Muscle layer of colon (tissue), 2 donors: ENCODE measurements at regions not wholly inside any gene's neighbourhood (a gene's known extent, or its start where the extent isn't known, plus 50 kb on each side); places are given as distances from the start of the nearest gene placed in this dataset.

Experiments
- H3K27ac ChIP-seq: one replicate; pipeline ENCODE4 v1.7.0; 2013; ENCODE audit warnings: low read depth, mild to moderate bottlenecking, low read length, moderate library complexity
- H3K27me3 ChIP-seq, 2 donors: one replicate each; pipeline ENCODE4 v1.7.0; 2013; ENCODE audit warnings: low read length in 2 of 2, mild to moderate bottlenecking in 2 of 2; ENCODE audit not compliant: insufficient read depth in 2 of 2, control insufficient read depth in 1 of 2
- H3K36me3 ChIP-seq: one replicate; pipeline ENCODE4 v1.7.0; 2013; ENCODE audit warnings: mild to moderate bottlenecking, low read length; ENCODE audit not compliant: insufficient read depth
- H3K4me1 ChIP-seq: one replicate; pipeline ENCODE4 v1.7.0; 2013; ENCODE audit warnings: mild to moderate bottlenecking, low read length; ENCODE audit not compliant: insufficient read depth
- H3K4me3 ChIP-seq, 2 donors: one replicate each; pipeline ENCODE4 v1.7.0; 2013; ENCODE audit warnings: low read length in 2 of 2, low read depth in 1 of 2, mild to moderate bottlenecking in 1 of 2, moderate library complexity in 1 of 2
- H3K9ac ChIP-seq: one replicate; pipeline ENCODE4 v1.7.0; 2013; ENCODE audit warnings: low read length
- H3K9me3 ChIP-seq: one replicate; pipeline ENCODE4 v1.7.0; 2013; ENCODE audit warnings: mild to moderate bottlenecking, low read length
- donor health status: abdominal sarcoma.
- donor health status: Adenocarcinoma of cecum.

DNA sequence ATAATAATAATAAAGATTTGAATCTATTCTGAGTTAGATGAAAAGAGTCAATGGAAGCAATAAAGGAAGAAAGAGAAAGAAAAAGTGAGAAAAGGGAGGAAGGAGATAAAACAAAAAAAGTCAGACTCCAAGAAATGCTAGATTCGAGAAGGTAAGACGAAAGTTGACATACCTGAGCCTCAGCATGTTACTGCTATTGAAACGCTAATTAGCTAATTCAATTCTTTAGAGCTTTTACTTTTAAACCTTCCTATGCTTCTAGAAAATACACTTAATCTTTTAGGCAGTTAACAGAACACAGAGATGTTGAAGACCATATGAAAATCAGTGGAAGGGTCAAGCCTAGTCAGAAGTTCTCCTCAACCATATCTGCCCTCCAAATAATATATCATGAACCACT lies 337.2 kb upstream of the ROBO2 start:
- Histone ChIP-seq H3K9ac (no peak overlapping the region), H3K36me3 (no peaks in the 10 kb centered on the region)

DNA sequence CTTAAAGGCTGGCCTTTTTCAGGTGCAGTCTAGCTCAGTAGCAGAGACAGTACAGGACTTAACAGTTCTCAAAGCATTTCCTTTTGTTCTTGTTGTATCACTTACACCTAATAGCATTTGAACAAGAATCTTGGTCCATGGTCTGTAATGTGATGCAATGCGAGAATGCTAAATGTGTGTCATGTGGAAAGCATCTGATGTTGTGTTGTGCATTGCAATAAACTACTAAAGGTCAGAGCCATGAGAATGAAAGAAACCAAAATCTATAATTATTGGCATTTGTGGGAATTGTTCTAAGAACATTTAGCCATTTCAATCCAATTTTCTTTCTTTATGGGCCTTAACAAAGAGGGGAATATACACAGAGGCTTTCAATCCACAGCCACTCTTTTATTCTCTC lies 324.5 kb upstream of the ROBO2 start:
- Histone ChIP-seq H3K9ac (no peak overlapping the region), H3K4me3 (no peak overlapping the region), H3K36me3 (no peaks in the 10 kb centered on the region), H3K27ac (no peak overlapping the region), H3K27me3 (no peaks in the 10 kb centered on the region), H3K4me1 (no peaks in the 10 kb centered on the region), H3K9me3 (no peaks in the 10 kb centered on the region)

More for the DNA sequence above, 337.2 kb upstream of the ROBO2 start:
- H3K27me3 ChIP-seq = no peaks in the 10 kb centered on the region
- peaks cover 10% of the 10 kb centered on the region for H3K4me1 ChIP-seq
- H3K4me3 ChIP-seq = no peak overlapping the region
- H3K9me3 ChIP-seq = no peaks in the 10 kb centered on the region
- H3K27ac ChIP-seq = no peak overlapping the region

DNA sequence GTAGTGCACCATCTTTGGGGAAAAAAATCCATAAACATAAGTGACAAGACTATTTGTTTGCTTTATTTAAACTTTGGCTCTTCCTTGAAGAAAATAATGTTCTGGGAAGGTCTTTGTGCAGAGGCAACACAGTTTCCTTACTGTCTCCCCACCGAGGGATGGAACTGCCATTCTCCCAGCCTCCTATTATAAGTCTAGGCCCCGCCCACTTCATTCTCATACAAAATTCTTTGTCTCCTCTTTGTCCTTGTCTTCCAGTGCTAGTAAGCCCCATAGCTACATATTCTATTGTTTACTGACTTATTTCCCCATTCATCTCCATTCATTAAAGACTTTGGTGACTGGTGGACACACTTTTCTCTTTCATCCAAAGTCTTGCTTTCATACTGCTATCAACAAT lies 316.5 kb upstream of the ROBO2 start:
- no peaks in the 10 kb centered on the region for H3K27me3 ChIP-seq
- no peaks in the 10 kb centered on the region for H3K9me3 ChIP-seq
- H3K27ac ChIP-seq = no peak overlapping the region
- no peak overlapping the region for H3K9ac ChIP-seq
- no peaks in the 10 kb centered on the region for H3K4me1 ChIP-seq
- H3K4me3 ChIP-seq = no peak overlapping the region
- no peaks in the 10 kb centered on the region for H3K36me3 ChIP-seq

DNA sequence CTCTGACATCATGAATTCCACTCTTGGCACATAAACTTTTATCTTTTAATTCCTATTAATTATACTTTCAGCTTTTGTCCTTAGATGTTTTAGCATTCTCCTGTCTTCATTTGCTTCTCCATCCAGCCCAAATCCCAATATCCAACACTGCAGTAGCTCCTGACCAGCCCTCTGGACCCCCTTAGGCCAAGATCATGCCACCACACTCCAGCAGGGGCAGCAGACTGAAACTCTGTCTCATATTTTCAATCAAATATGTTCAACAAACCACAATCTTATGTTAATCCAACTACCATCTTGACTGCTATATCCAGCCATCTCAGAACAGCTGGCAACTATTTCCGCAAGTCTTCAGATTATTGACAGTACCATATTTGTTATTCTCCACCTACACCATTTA lies 315.8 kb upstream of the ROBO2 start:
- Histone ChIP-seq H3K9me3 (no peaks in the 10 kb centered on the region), H3K4me1 (no peaks in the 10 kb centered on the region), H3K27ac (no peak overlapping the region), H3K27me3 (no peaks in the 10 kb centered on the region), H3K4me3 (no peak overlapping the region), H3K9ac (no peak overlapping the region), H3K36me3 (no peaks in the 10 kb centered on the region)

DNA sequence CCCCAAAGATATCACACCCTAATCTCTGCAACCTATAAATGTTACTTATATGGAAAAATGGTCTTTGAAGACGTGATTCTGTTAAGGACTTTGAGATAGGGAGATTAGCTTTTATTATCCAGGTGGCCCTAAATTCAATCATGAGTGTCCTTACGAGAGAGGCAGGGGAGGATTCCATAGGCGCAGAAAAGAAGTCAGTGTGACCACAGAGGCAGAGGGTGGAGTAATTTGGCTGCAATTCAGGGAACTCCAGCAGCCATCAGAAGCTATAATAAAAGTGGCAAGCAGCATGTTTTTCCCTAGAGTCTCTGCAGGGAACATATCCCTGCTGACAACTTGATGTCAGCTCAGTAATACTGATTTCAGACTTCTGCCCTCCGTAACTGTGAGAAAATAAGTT lies 315.2 kb upstream of the ROBO2 start:
- H3K9me3 ChIP-seq = no peaks in the 10 kb centered on the region

DNA sequence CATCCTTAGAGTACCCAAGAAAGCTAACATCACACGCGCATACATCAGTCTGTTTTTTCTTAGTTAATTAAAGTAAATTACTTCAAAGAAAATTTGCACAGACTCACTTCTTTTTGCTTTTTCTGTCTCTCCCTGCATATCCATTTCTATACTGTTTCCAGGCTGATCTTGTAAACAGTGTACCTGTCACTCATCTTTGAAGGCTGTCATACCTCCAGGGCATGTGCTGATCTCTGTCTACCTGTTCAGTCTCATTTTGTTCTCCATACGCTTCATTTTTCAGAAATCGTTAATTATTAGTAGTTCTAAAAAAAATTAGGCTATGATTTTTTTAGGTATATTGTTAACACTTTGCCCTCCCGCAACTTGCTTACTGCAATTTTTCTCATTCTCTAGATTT lies 313.9 kb upstream of the ROBO2 start:
- Histone ChIP-seq H3K27me3 (no peaks in the 10 kb centered on the region), H3K36me3 (no peaks in the 10 kb centered on the region), H3K9me3 (no peaks in the 10 kb centered on the region), H3K4me3 (no peak overlapping the region), H3K27ac (no peak overlapping the region), H3K4me1 (no peaks in the 10 kb centered on the region), H3K9ac (no peak overlapping the region)

More for the DNA sequence above, 315.2 kb upstream of the ROBO2 start:
- H3K27me3 ChIP-seq = no peaks in the 10 kb centered on the region
- no peak overlapping the region for H3K4me3 ChIP-seq
- H3K9ac ChIP-seq = no peak overlapping the region
- no peaks in the 10 kb centered on the region for H3K4me1 ChIP-seq
- no peaks in the 10 kb centered on the region for H3K36me3 ChIP-seq
- H3K27ac ChIP-seq = no peak overlapping the region

DNA sequence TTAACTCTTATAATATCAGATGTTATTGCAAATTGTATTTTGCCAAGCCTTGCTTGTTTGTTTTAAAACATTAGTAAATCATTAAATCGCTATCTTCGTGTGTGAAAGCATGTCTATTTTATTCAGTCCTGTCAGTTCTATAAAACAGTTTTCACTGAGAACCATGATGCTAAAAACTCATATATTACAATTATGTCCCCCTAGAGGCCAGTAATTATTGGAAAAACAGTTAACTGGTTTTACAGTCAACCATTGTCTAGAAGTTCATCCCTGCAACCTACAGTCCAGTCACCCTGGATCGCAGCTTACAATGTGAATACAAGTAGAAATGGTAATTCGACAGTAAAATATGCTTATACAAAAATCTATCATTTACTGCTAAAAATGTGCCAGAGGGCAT lies 311.5 kb upstream of the ROBO2 start:
- no peaks in the 10 kb centered on the region for H3K4me1 ChIP-seq
- H3K27ac ChIP-seq = no peak overlapping the region
- H3K9ac ChIP-seq = no peak overlapping the region
- H3K36me3 ChIP-seq = no peaks in the 10 kb centered on the region
- H3K27me3 ChIP-seq = no peaks in the 10 kb centered on the region
- H3K4me3 ChIP-seq = no peak overlapping the region
- H3K9me3 ChIP-seq = no peaks in the 10 kb centered on the region

DNA sequence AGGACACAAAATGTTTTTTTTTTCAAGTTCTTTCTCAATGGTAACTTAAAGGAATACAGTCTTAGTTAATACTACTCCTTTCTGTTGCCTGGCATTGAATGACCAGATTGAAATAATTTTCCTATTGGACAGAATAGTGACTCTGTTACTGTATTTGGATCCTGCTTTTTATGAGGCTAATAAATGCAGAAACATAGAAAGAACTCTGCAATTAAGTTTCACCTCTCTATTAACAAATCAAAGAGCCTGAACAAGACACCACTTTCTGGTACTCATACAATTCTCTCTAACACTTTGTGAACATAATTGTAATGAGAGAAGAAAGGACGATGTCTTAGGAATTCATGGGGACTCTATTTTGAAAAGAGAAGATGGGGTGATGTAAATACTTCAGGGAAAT lies 308.4 kb upstream of the ROBO2 start:
- Histone ChIP-seq H3K36me3 (no peaks in the 10 kb centered on the region), H3K9ac (no peak overlapping the region), H3K27me3 (no peaks in the 10 kb centered on the region), H3K27ac (no peak overlapping the region), H3K4me1 (no peaks in the 10 kb centered on the region), H3K9me3 (no peaks in the 10 kb centered on the region), H3K4me3 (no peak overlapping the region)

DNA sequence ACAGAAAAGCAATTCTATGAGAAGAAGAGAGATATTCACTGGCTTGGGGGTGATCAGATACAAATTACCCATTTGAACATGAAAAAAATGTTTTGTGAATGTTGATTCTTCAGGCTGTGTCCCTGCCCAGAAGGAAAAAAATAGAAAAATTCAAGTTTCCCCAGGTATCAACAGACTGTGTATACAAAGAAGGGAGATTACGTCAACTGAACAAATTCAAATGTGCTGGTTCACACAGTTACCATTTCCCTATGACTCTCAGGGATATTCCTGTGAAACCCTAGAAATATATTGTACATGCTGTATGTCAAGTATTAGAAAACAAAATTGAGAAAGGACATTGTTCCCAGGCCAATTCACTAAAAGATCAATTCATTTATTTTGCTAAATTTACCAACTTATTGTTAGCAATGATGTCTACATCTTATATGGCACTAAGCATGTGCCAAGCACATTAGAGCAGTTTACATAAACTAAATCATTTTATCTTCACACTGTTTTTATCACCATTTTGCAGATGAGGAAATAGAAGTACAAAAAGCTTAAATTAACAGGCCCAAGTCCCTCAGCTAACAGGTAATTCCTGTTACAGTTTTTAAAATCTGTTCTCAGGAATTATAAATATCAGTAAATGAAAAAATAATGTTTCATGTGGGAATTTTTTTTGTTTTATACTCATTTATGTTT lies 306.7 kb upstream of the ROBO2 start:
- no peaks in the 10 kb centered on the region for H3K9me3 ChIP-seq
- H3K36me3 ChIP-seq = no peaks in the 10 kb centered on the region
- no peak overlapping the region for H3K9ac ChIP-seq
- H3K27me3 ChIP-seq = no peaks in the 10 kb centered on the region
- no peaks in the 10 kb centered on the region for H3K4me1 ChIP-seq
- H3K4me3 ChIP-seq = no peak overlapping the region
- no peak overlapping the region for H3K27ac ChIP-seq

DNA sequence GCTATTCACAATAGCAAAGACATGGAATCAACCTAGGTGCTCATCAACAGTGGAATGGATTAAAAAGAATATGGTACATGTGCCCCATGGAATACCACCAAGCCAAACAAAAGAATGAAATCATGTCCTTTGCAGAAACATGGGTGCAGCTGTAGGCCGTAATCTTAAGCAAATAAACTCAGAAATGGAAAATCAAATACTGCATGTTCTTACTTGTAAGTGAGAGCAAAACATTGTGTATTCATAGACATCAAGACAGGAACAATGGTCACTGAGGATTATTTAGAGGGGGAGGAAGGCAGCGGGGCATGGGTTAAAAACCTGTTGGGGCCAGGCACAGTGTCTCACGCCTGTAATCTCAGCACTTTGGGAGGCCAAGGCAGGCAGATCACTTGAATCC lies 304.7 kb upstream of the ROBO2 start:
- Histone ChIP-seq H3K27ac (no peak overlapping the region), H3K4me3 (no peak overlapping the region), H3K4me1 (no peaks in the 10 kb centered on the region), H3K27me3 (no peaks in the 10 kb centered on the region), H3K9me3 (no peaks in the 10 kb centered on the region), H3K36me3 (no peaks in the 10 kb centered on the region), H3K9ac (no peak overlapping the region)

DNA sequence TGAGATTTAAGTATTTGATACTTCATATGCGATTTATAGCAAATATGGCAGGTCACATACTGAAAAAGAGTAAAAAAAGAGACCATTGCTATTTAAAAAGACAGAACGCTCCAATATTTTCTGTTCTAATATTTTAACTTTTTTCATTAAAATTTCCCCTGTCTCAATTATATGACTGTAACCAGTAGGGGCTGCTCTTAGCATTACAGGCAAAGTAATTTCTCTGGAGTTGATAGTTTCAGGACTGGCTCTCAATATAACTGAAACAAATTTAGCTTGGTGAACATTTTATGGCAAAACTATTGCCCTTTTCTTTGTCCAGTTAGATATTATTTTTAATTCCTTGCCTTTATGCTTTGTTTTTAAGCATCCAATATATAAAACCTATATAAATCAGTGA lies 286.3 kb upstream of the ROBO2 start:
- H3K4me3 ChIP-seq = no peak overlapping the region
- H3K9ac ChIP-seq = no peak overlapping the region
- H3K9me3 ChIP-seq = no peaks in the 10 kb centered on the region
- H3K4me1 ChIP-seq = no peaks in the 10 kb centered on the region
- H3K27ac ChIP-seq = no peak overlapping the region
- H3K27me3 ChIP-seq = no peaks in the 10 kb centered on the region
- no peaks in the 10 kb centered on the region for H3K36me3 ChIP-seq

DNA sequence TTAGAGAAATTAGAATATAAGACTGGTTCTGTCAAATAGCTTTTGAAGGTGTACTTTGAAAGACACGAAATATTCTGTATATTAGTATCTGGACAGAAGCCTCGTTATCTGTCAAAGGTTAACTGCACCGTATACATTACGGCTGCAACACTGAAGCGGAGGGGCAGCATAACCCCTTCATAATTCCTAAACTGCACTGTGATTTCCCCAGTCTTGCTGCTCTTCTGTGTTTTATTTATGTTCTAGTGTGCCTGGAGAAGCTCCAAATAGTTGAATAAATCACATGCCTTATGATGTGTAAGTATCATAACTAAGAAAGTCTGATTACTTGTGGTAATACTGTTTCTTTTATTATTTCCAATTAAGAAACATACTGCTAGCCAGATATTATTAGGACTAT lies 285.7 kb upstream of the ROBO2 start:
- Histone ChIP-seq H3K9ac (no peak overlapping the region), H3K9me3 (no peaks in the 10 kb centered on the region), H3K4me1 (no peaks in the 10 kb centered on the region), H3K27me3 (no peaks in the 10 kb centered on the region), H3K4me3 (no peak overlapping the region), H3K36me3 (no peaks in the 10 kb centered on the region), H3K27ac (no peak overlapping the region)
